B cell (primary cell): ENCODE measurements at regions not wholly inside any gene's neighbourhood (a gene's known extent, or its start where the extent isn't known, plus 50 kb on each side); places are given as distances from the start of the nearest gene placed in this dataset.
"Not testable (repeated sequence)": the region's sequence is repeated elsewhere in the genome, so short reads cannot be mapped to it uniquely, and the experiment has no call there.

Source experiments
- EZH2 ChIP-seq: IDR thresholded peaks from 2 replicates; pipeline ENCODE4 v1.6.1; 2012; ENCODE audit warnings: borderline replicate concordance, low read depth, mild to moderate bottlenecking, moderate library complexity, low read length; ENCODE audit not compliant: insufficient read depth, poor library complexity, severe bottlenecking
- TF ChIP-seq, protein P1 (sequence below): fragments of 200-600 bp; IDR thresholded peaks from one replicate; pipeline ENCODE4 v1.8.0; 2022; ENCODE audit warnings: antibody characterized with exemption, mild to moderate bottlenecking

DNA sequence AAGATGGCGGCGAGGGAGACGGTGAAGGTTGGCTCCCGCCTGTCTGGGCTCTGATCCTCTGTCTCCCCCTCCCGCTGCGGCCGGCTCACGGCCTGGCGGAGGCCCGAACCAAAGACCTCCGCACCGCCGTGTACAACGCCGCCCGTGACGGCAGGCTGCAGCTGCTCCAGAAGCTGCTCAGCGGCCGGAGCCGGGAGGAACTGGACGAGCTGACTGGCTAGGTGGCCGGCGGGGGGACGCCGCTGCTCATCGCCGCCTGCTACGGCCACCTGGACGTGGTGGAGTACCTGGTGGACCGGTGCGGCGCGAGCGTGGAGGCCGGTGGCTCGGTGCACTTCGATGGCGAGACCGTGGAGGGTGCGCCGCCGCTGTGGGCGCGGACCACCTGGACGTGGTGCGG is 516.5 kb downstream of the TUBA3C start:
- TF ChIP-seq, protein P1, sequence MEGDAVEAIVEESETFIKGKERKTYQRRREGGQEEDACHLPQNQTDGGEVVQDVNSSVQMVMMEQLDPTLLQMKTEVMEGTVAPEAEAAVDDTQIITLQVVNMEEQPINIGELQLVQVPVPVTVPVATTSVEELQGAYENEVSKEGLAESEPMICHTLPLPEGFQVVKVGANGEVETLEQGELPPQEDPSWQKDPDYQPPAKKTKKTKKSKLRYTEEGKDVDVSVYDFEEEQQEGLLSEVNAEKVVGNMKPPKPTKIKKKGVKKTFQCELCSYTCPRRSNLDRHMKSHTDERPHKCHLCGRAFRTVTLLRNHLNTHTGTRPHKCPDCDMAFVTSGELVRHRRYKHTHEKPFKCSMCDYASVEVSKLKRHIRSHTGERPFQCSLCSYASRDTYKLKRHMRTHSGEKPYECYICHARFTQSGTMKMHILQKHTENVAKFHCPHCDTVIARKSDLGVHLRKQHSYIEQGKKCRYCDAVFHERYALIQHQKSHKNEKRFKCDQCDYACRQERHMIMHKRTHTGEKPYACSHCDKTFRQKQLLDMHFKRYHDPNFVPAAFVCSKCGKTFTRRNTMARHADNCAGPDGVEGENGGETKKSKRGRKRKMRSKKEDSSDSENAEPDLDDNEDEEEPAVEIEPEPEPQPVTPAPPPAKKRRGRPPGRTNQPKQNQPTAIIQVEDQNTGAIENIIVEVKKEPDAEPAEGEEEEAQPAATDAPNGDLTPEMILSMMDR, result not testable (repeated sequence)
- TF ChIP-seq EZH2, result not testable (repeated sequence)
